Body of pancreas (tissue), 4 donors: ENCODE measurements at regions not wholly inside any gene's neighbourhood (a gene's known extent, or its start where the extent isn't known, plus 50 kb on each side); places are given as distances from the start of the nearest gene placed in this dataset.

Source experiments
- CTCF ChIP-seq, 7 experiments: fragments of 450-650 bp in 4 of 7; fragments of 200-600 bp in 3 of 7; sonication (generic) in 3 of 7; IDR thresholded peaks; one replicate each; pipeline ENCODE4 v1.5.1; 2016 to 2019; ENCODE audit warnings: antibody characterized with exemption in 7 of 7
- POLR2A ChIP-seq, 3 donors: fragments of 450-650 bp; IDR thresholded peaks; one replicate each; pipeline ENCODE4 v1.6.1; 2016; ENCODE audit warnings: antibody characterized with exemption in 3 of 3, mild to moderate bottlenecking in 2 of 3

- TF ChIP-seq POLR2A (IDR thresholded peaks at IDR 0.05) (no peak), CTCF (IDR thresholded peaks at IDR 0.05) (no peak)
Observed at GRCh38 chr16:55147396-55147795, 176.6 kb upstream of the IRX6 start.
